Gastrocnemius medialis (tissue), 4 donors: ENCODE measurements at regions not wholly inside any gene's neighbourhood (a gene's known extent, or its start where the extent isn't known, plus 50 kb on each side); places are given as distances from the start of the nearest gene placed in this dataset.

Source experiments
- ATAC-seq, 2 donors: fragments of 150-250 bp; one replicate each; pipeline ENCODE4 v1.9.1; 2016
- DNase-seq, 2 donors: peaks; one replicate each; pipeline ENCODE4 v3.0.0-alpha.2; 2019
- H3K27ac ChIP-seq, 4 donors: fragments of 200-600 bp; sonication (generic); 1 replicate in 1 of 4; 2 replicates in 3 of 4; pipeline ENCODE4 v1.5.1; 2016 to 2018; ENCODE audit warnings: mild to moderate bottlenecking in 2 of 4, moderate library complexity in 1 of 4
- H3K27me3 ChIP-seq, 3 donors: fragments of 200-600 bp; sonication (generic) in 2 of 3; 1 replicate in 1 of 3; 2 replicates in 2 of 3; pipeline versions ENCODE4 v1.5.1 to v1.6.0; 2016 to 2019; ENCODE audit warnings: mild to moderate bottlenecking in 1 of 3, moderate library complexity in 1 of 3
- H3K36me3 ChIP-seq, 2 donors: fragments of 200-600 bp; sonication (generic) in 1 of 2; one replicate each; pipeline ENCODE4 v1.5.1; 2017 to 2018
- H3K4me1 ChIP-seq, 2 donors: fragments of 200-600 bp; sonication (generic) in 1 of 2; one replicate each; pipeline ENCODE4 v1.5.1; 2016 to 2017; ENCODE audit warnings: mild to moderate bottlenecking in 2 of 2
- H3K4me3 ChIP-seq, 4 donors: fragments of 200-600 bp; sonication (generic) in 3 of 4; 1 replicate in 1 of 4; 2 replicates in 3 of 4; pipeline ENCODE4 v1.5.1; 2016 to 2019; ENCODE audit warnings: mild to moderate bottlenecking in 2 of 4
- H3K9me3 ChIP-seq, 3 donors: fragments of 200-600 bp; sonication (generic) in 2 of 3; 1 replicate in 1 of 3; 2 replicates in 2 of 3; pipeline ENCODE4 v1.5.1; 2016 to 2019
- CTCF ChIP-seq, 5 experiments: fragments of 450-650 bp in 3 of 5; fragments of 200-600 bp in 2 of 5; sonication (generic) in 2 of 5; IDR thresholded peaks in 4 of 5; conservative IDR thresholded peaks in 1 of 5; 1 replicate in 4 of 5; 2 replicates in 1 of 5; pipeline ENCODE4 v1.5.1; 2016 to 2019; ENCODE audit warnings: antibody characterized with exemption in 5 of 5, mild to moderate bottlenecking in 3 of 5, moderate library complexity in 3 of 5
- POLR2A ChIP-seq, 2 donors: fragments of 450-650 bp; IDR thresholded peaks; one replicate each; pipeline ENCODE4 v1.6.1; 2017; ENCODE audit warnings: antibody characterized with exemption in 2 of 2, mild to moderate bottlenecking in 2 of 2, moderate library complexity in 2 of 2
- in situ Hi-C, 4 donors: fragments of 200-750 bp; cut with MboI; loops; one replicate each; pipeline versions ENCODE4 v1.15.0 to v1.8.0; 2017; ENCODE audit warnings: low sequenced_read_pairs in 4 of 4
- intact Hi-C: fragments of 100-400 bp; cut with DNase I; formaldehyde crosslinking; loops from one replicate; pipeline ENCODE4 v1.15.1; 2023; ENCODE audit warnings: low total_unique reads

- TF ChIP-seq CTCF (IDR thresholded peaks at IDR 0.05 in 4 of 5, conservative IDR thresholded peaks at IDR 0.05 in 1 of 5) (no peak), POLR2A (IDR thresholded peaks at IDR 0.05) (no peak)
- intact Hi-C loops: no loop called here
- no peaks in the 10 kb centered on the region for H3K36me3 ChIP-seq
- H3K27ac ChIP-seq: no peak overlapping the region
- peaks cover 3 to 17% of the 10 kb centered on the region in 2 donors for H3K4me1 ChIP-seq
- ATAC-seq (no peak), DNase-seq (no peak)
- H3K27me3 ChIP-seq: no peaks in the 10 kb centered on the region
- H3K9me3 ChIP-seq: no peaks in the 10 kb centered on the region
- no peak overlapping the region for H3K4me3 ChIP-seq
- in situ Hi-C loops: loop anchor here in 1 of 4 donors (25.0 kb wide), 1 partner anchor 94 kb away; no protein-coding TSS in a partner anchor
Observed at GRCh38 chrX:68992821-68993397, 164.1 kb downstream of the EFNB1 start.

GRCh38 chrX:68991691-68992345 is 163.0 kb downstream of the EFNB1 start:
- H3K9me3 ChIP-seq: no peaks in the 10 kb centered on the region
- intact Hi-C loops: no loop called here

GRCh38 chrX:68990948-68991347 is 162.1 kb downstream of the EFNB1 start:
- ATAC-seq: no peak
- intact Hi-C loops: no loop called here

More at GRCh38 chrX:68991691-68992345, 163.0 kb downstream of the EFNB1 start:
- no peak for ATAC-seq
- DNase-seq: no peak
- Histone ChIP-seq H3K27ac (no peak overlapping the region), H3K4me1 (peaks cover 3 to 8% of the 10 kb centered on the region in 2 donors), H3K27me3 (no peaks in the 10 kb centered on the region), H3K4me3 (no peak overlapping the region), H3K36me3 (no peaks in the 10 kb centered on the region)
- in situ Hi-C loops: loop anchor here in 1 of 4 donors (25.0 kb wide), 1 partner anchor 95 kb away; no protein-coding TSS in a partner anchor
- no peak for TF ChIP-seq POLR2A (IDR thresholded peaks at IDR 0.05)
- TF ChIP-seq CTCF (IDR thresholded peaks at IDR 0.05 in 4 of 5, conservative IDR thresholded peaks at IDR 0.05 in 1 of 5): no peak

GRCh38 chrX:68989865-68990606 is 161.2 kb downstream of the EFNB1 start:
- Histone ChIP-seq H3K27ac (no peak overlapping the region), H3K9me3 (no peaks in the 10 kb centered on the region), H3K36me3 (no peaks in the 10 kb centered on the region), H3K4me3 (no peak overlapping the region), H3K4me1 (no peaks in the 10 kb centered on the region), H3K27me3 (no peaks in the 10 kb centered on the region)
- in situ Hi-C loops: loop anchor here in 1 of 4 donors (25.0 kb wide), 1 partner anchor 97 kb away; no protein-coding TSS in a partner anchor
- intact Hi-C loops: no loop called here
- ATAC-seq: peak in 1 of 2 donors; percentile 30
- DNase-seq: no peak
- TF ChIP-seq POLR2A (IDR thresholded peaks at IDR 0.05): no peak
- no peak for TF ChIP-seq CTCF (IDR thresholded peaks at IDR 0.05 in 4 of 5, conservative IDR thresholded peaks at IDR 0.05 in 1 of 5)

More at GRCh38 chrX:68990948-68991347, 162.1 kb downstream of the EFNB1 start:
- Histone ChIP-seq H3K36me3 (no peaks in the 10 kb centered on the region), H3K27ac (no peak overlapping the region), H3K4me3 (no peak overlapping the region), H3K27me3 (no peaks in the 10 kb centered on the region), H3K9me3 (no peaks in the 10 kb centered on the region), H3K4me1 (peaks cover 3 to 5% of the 10 kb centered on the region in 2 donors)
- in situ Hi-C loops: loop anchor here in 1 of 4 donors (25.0 kb wide), 1 partner anchor 96 kb away; no protein-coding TSS in a partner anchor
- TF ChIP-seq POLR2A (IDR thresholded peaks at IDR 0.05) (no peak), CTCF (IDR thresholded peaks at IDR 0.05 in 4 of 5, conservative IDR thresholded peaks at IDR 0.05 in 1 of 5) (no peak)
- DNase-seq: no peak
